Muscle of back (tissue), 3 donors: ENCODE measurements at regions not wholly inside any gene's neighbourhood (a gene's known extent, or its start where the extent isn't known, plus 50 kb on each side); places are given as distances from the start of the nearest gene placed in this dataset.

ENCODE experiments used
- DNase-seq, 3 donors: peaks; one replicate each; pipeline versions ENCODE4 v3.0.0 to v3.0.0-alpha.2; 2013

DNA sequence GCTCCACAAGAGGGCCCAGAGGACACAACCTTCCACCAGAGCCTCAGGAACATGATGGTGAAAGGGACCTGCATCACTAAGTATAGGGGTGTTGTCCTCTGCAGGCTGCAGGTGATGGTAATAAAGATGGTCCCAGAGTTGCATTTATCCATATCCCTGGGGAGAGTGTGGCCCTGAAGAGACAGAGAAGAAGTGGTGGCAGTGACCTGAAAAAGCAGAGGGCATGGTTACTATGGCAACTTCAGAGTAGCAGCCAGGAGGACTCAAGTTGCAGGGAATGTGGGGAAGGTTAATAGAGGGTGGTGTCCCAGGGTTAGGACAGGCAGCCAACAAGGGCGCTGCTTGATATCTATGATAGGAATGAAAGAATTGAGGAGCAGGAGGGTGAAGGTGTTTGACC lies 57.1 kb downstream of the HLA-A start:
- DNase-seq: no peak

DNA sequence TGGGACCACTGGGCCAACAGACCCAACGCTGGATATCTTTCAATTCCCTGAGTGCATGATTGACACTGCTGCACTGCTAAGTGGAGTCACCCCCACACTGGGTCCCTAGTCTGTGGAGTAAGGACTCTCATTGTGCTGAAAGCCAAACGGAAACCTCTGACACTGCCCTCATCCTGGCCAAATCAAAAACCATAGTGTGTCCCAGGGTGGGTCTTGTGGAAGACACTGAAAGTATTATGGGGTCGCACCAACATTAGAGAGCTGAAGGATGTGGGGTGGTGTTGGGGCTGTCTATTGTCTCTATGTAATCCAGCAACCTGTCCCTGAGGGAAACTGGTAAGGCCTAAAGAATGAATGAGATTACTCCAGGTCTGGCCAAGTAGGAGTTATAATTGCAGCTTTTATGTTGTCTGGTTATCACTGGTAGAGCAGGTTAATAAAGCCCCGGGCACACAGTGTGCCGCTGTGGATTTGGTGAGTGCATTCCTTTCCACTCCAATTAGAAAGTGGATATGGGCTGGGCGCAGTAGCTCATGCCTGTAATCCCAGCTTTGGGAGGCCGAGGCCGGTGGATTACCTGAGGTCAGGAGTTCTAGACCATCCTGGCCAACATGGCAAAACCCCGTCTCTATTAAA lies 57.9 kb downstream of the HLA-A start:
- DNase-seq: no peak

DNA sequence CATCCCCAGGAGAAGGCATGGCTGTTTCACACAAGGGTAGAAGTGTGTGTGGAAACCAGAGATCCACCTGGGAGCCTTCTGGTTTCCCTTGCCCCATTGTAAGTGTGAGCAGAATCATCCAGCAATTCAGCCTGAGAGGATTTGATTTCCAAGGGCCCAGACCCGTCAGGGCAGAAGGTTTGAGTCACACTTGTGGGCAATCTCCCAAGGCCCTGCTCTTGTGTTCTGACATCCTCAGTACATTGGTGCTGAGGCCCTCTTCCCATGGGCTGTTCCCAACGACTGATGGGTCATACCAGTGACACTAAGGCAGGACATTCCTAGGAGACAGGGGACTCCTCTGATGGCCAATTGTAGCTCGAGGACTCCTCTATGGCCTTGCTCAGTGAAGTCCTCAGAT lies 58.2 kb upstream of the POLR1H start:
- no peak for DNase-seq

DNA sequence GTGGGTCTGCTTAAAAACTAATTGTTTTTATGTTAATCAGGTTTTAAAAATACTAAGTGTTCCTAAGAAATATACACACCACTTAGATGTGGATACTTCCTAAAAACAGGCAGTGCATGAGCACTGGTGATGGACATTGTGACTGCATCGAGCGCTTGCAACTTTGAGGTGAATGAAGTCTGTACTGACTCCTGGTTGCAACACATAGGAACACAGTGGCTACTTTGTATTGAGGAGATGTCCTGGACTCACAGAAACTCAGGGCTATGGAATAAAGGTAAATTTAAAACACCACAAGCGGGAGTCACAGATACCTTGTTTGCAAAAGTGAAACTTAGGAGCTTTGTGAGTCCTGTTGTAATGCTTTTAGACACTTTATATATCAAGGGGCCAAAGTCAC lies 55.6 kb upstream of the POLR1H start:
- DNase-seq: no peak

DNA sequence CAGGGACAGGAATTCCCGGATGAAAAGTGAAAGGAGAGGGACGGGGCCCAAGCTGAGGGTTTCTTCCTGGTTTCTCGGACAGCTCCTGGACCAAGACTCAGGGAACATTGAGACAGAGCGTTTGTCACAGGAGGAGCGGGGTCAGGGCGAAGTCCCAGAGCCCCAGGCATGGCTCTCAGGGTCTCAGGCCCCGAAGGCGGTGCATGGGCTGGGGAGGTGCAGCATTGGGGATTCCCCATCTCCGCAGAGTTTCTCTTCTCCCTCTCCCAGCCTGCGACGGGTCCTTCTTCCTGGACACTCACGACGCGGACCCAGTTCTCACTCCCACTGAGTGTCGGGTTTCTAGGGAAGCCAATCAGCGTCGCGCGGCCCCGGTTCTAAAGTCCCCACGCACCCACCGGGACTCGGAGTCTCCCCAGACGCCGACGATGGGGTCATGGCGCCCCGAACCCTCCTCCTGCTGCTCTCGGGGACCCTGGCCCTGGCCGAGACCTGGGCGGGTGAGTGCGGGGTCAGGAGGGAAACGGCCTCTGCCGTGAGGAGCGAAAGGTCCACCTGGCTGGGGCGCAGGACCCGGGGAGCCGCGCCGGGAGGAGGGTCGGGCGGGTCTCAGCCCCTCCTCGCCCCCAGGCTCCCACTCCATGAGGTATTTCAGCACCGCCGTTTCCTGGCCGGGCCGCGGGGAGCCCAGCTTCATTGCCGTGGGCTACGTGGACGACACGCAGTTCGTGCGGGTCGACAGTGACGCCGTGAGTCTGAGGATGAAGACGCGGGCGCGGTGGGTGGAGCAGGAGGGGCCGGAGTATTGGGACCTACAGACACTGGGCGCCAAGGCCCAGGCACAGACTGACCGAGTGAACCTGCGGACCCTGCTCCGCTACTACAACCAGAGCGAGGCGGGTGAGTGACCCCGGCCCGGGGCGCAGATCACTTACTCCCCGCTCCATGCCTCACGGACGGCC lies 54.6 kb upstream of the POLR1H start:
- peak in 2 of 3 donors; percentile 20 to 51 for DNase-seq

DNA sequence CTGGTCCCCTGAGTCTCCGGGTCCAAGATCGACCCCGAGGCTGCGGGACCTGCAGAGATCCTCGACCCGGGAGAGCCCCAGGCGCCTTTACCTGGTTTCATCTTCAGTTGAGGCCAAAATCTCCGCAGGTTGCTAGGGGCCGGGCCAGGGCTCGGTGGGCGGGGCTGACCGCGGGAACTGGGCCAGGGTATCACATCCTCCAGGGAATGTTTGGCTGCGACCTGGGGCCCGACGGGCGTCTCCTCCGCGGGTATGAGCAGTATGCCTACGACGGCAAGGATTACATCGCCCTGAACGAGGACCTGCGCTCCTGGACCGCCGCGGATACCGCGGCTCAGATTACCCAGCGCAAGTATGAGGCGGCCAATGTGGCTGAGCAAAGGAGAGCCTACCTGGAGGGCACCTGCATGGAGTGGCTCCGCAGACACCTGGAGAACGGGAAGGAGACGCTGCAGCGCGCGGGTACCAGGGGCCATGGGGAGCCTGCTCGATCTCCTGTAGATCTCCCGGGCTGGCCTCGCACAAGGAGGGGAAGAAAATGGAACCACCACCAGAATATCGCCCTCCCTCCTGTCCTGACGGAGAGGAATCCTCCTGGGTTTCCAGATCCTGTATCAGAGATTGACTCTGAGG lies 53.8 kb upstream of the POLR1H start:
- peak in 1 of 3 donors; percentile 5 for DNase-seq

DNA sequence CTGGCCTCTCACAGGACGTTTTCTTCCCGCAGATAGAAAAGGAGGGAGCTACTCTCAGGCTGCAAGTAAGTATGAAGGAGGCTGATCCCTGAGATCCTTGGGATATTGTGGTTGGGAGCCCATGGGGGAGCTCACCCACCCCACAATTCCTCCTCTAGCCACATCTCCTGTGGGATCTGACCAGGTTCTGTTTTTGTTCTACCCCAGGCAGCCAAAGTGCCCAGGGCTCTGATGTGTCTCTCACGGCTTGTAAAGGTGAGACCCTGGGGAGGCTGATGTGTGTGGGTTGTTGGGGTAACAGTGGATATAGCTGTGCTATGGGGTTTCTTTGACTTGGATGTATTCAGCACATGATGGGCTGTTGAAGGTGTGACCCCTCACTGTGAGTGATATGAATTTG lies 52.0 kb upstream of the POLR1H start:
- no peak for DNase-seq
